ENCODE measurements at regions not wholly inside any gene's neighbourhood (a gene's known extent, or its start where the extent isn't known, plus 50 kb on each side); places are given as distances from the start of the nearest gene placed in this dataset.

GRCh38 chr12:46124132-46124847, 133.9 kb upstream of the SCAF11 start:
- H3K36me3 ChIP-seq = no peaks in the 10 kb centered on the region
- 18% methylated on average over 5 of the region's 5 CpGs for WGBS
- no peaks in the 10 kb centered on the region for H3K4me1 ChIP-seq (replicated peaks)
- no peaks in the 10 kb centered on the region for H3K27me3 ChIP-seq (replicated peaks; ENCODE audit: insufficient read depth)
- no peak overlapping the region for H3K4me3 ChIP-seq
- H3K27ac ChIP-seq = no peak overlapping the region
- H3K9me3 ChIP-seq = no peaks in the 10 kb centered on the region
- no peak for DNase-seq (ENCODE audit: low spot score)
- intact Hi-C loops (cut with DNase I) = loop anchor here (2.0 to 10.0 kb wide), 2 partner anchors 241 to 811 kb away; no protein-coding TSS in a partner anchor
- TF ChIP-seq POLR2A (IDR thresholded peaks at IDR 0.05) (no peak), CTCF (IDR thresholded peaks at IDR 0.05) (no peak), POLR2AphosphoS5 (IDR thresholded peaks at IDR 0.05) (no peak)

- Histone ChIP-seq H3K27me3 (replicated peaks; ENCODE audit: insufficient read depth) (no peaks in the 10 kb centered on the region), H3K4me3 (no peak overlapping the region), H3K9me3 (no peaks in the 10 kb centered on the region), H3K4me1 (replicated peaks) (no peaks in the 10 kb centered on the region), H3K36me3 (no peaks in the 10 kb centered on the region), H3K27ac (no peak overlapping the region)
- intact Hi-C loops (cut with DNase I) = no loop called here
- TF ChIP-seq POLR2AphosphoS5 (IDR thresholded peaks at IDR 0.05) (no peak), CTCF (IDR thresholded peaks at IDR 0.05) (no peak), POLR2A (IDR thresholded peaks at IDR 0.05) (no peak)
- DNase-seq (ENCODE audit: low spot score) = no peak
Measured at GRCh38 chr12:46112364-46112763, 122.0 kb upstream of the SCAF11 start.

- no peaks in the 10 kb centered on the region for H3K27me3 ChIP-seq (replicated peaks; ENCODE audit: insufficient read depth)
- TF ChIP-seq POLR2A (IDR thresholded peaks at IDR 0.05) (no peak), CTCF (IDR thresholded peaks at IDR 0.05) (no peak), POLR2AphosphoS5 (IDR thresholded peaks at IDR 0.05) (no peak)
- intact Hi-C loops (cut with DNase I) = no loop called here
Measured at GRCh38 chr12:46111715-46112114, 121.3 kb upstream of the SCAF11 start.

GRCh38 chr12:46110928-46111699, 120.7 kb upstream of the SCAF11 start:
- H3K27me3 ChIP-seq (replicated peaks; ENCODE audit: insufficient read depth) = no peaks in the 10 kb centered on the region
- no peak overlapping the region for H3K4me3 ChIP-seq
- no peak for DNase-seq (ENCODE audit: low spot score)
- no peaks in the 10 kb centered on the region for H3K9me3 ChIP-seq
- H3K36me3 ChIP-seq = no peaks in the 10 kb centered on the region
- no peaks in the 10 kb centered on the region for H3K4me1 ChIP-seq (replicated peaks)
- H3K27ac ChIP-seq = no peak overlapping the region
- WGBS = 5% methylated on average over 1 of the region's 1 CpG
- intact Hi-C loops (cut with DNase I) = no loop called here
- no peak for TF ChIP-seq POLR2AphosphoS5 (IDR thresholded peaks at IDR 0.05)
- no peak for TF ChIP-seq CTCF (IDR thresholded peaks at IDR 0.05)
- TF ChIP-seq POLR2A (IDR thresholded peaks at IDR 0.05) = no peak

More at GRCh38 chr12:46111715-46112114, 121.3 kb upstream of the SCAF11 start:
- Histone ChIP-seq H3K27ac (no peak overlapping the region), H3K9me3 (no peaks in the 10 kb centered on the region), H3K36me3 (no peaks in the 10 kb centered on the region), H3K4me1 (replicated peaks) (no peaks in the 10 kb centered on the region), H3K4me3 (no peak overlapping the region)
- DNase-seq (ENCODE audit: low spot score) = no peak

All from prostate gland (tissue), 2 donors.